HG02588 (cell line): ENCODE measurements at regions not wholly inside any gene's neighbourhood (a gene's known extent, or its start where the extent isn't known, plus 50 kb on each side); places are given as distances from the start of the nearest gene placed in this dataset.

Experiments used
- ATAC-seq: cut with Tn5 transposase; IDR thresholded peaks from one replicate; pipeline ENCODE4 v1.9.1; 2021; ENCODE audit warnings: mild to moderate bottlenecking, moderate library complexity; ENCODE audit not compliant: unreplicated experiment

DNA sequence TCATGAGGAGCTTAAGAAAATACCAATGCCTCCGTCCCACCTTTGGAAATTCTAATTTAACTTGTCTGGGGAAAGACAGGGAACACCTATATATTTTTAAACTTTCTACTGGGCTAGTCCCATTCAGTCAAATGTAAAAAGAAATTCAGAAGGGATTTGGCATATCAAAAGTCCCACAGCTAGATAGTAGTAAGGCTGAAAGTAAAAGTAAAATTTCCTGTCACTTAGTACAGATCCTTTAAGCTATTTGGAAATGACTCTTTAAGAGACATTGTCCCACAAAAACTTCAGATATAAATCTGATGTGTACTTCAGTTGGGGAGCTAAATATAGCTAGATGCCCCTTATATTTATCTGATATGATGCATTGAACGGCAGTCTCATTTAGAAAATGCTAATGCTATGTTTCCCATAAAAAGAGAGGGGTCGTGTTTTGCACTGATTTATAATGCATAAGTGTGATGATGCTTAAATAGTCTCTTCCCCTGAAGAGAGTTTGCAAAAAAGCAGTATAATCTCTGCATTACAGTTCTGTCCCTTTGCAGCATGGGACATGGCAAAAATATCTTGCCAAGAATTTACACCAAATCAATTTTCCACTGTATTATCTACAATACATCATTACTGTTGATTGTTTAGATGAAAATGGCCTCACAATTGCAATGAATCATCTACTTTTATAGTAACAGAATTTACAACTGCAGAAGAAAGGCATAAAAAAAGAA is 860.8 kb upstream of the MAP3K7 start:
- ATAC-seq = no peak

DNA sequence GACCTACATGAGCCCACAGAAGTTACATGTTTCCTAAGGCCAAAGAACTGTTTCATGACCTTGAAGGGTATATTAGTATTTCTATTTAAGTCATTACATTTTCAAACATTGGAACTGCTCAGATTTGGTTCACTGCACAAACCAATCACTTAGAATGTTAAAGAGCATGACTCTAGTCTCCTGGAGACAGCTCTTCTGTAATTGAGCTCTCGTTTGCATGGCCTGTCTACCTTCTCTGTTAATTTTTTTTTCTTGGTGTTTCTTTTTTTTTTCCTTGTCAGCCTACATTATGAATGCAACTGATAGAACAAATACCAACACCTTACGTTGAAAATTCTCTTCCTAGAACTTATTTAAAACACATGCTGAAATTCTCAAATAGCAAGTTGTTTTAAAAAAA is 860.2 kb upstream of the MAP3K7 start:
- ATAC-seq = no peak

DNA sequence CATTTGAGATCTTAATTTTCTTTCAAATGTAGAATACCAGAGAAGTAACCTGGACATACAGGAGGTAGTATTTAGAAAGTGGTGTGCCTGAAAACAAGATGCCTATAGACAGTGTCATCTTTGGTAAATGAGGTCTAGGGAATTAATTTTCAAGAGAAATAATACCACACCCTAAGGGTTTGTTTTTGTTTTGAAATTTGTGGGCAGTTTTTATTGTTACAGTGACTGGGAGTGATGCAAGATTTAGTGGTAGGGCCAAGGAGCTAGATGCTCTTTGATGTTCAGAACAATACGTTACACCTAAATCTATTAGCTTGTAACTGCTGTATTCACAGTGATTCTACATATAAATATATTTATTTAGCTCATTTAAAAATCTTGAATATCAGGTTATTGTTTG is 856.5 kb upstream of the MAP3K7 start:
- no peak for ATAC-seq

DNA sequence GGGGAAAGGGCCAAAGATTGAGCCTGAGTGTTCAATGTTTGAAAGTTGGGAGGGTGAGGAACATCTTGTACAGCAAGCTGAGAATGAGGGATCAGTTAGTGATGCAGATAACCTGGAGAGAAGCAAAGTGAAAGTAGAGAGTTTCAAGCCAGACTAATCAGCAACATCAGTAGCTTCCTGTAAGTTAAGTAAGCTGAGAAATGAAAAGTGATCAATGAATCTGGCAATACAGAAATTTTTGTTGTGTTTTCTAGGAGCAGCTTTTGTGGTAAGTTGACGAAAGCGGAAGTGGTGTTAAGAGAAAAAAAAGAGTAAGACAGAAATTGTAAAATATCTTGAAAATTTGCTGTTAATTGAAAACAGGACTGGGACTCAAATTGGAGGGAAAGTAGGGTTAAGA is 855.5 kb upstream of the MAP3K7 start:
- no peak for ATAC-seq

DNA sequence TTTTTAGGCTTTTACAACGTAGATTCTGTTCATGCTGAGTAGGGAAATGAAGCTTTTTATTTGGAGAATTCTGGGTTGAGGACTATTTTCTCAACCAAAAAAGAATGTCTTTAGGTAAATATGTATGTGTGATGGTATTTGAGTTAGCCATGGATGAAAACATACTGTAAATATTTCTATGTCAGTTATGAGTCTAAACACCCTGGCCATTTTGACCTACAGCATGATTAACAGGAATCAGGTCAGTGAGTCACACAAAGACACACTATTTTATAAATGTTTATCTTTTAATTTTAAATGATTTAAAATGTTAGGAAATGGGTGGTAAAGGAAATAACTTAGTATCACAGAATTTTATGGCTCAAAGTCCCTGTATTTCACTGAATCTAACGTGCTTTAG is 851.7 kb upstream of the MAP3K7 start:
- ATAC-seq = no peak

DNA sequence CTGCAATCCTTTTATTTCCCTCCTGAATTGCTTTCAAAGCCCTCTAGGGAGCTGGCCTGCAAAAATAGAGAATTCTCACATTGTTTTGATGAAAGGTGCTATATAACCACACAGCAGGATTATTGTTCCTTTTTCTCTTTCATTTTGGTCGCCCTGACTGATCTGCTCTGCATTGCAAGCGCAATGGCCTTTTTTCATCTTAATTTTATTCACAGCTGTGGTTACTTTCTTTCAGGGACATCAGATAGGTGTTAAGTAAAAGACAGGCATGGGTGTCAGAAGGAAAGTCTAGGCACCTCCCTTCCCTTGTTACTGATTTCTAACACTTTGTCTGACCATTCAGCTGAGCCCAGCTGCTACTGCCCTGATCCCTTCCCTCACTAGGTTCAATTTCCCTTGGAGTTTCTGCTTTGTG is 850.5 kb upstream of the MAP3K7 start:
- no peak for ATAC-seq

DNA sequence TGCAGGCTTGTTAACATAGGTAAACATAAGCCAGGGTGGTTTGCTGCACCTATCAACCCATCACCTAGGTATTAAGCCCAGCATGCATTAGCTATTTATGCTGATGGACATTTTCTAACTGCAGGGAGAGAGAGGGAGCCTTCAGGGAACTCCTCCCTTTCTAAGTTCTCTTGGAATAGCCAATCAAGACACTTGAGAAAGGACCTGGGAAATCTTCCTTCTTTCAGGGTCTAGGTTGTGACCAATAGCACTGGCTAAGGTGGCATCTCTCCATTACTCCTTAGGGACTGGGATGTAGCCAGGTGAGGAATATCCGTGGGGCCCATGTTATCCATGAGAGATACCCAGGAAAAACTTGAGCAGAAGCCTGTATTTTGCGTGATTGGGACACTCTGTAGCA is 849.6 kb upstream of the MAP3K7 start:
- no peak for ATAC-seq

DNA sequence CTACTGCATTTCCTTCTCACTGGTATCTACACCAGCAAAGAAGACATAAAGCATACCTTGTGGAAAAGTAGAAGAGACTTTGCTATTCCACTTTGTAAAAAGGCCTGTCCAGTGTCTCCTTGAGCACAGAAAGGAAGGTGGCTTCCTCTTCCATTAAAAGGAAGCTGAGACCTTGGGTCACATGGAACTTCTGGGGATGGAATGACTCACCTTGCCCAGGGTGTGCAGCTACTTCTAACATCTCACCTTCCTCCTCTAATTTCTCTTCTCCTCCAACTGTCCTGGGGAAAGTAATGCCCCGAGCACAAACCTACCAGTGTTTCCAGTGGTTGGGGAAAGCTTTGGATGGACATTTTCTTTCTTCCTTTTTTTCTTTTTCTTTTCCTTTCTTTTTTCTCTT is 848.8 kb upstream of the MAP3K7 start:
- no peak for ATAC-seq

DNA sequence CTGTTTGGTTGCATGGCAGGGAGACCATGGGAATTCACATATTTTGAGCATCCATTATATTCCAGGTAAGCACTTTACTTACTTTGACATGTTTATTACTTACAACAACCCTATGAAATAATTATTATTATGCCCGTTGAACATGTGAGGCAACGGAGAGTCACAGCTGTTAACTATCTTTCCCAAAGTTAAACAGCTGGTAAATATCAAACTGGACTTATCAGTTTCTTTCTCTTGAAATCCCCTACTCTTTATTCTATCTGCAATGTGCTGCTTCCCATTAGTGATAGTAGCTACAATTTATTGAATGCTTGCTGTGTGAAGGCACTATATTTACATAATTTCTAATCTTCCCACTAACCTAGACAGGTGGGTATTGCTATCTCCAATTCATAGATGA is 847.7 kb upstream of the MAP3K7 start:
- ATAC-seq = no peak

DNA sequence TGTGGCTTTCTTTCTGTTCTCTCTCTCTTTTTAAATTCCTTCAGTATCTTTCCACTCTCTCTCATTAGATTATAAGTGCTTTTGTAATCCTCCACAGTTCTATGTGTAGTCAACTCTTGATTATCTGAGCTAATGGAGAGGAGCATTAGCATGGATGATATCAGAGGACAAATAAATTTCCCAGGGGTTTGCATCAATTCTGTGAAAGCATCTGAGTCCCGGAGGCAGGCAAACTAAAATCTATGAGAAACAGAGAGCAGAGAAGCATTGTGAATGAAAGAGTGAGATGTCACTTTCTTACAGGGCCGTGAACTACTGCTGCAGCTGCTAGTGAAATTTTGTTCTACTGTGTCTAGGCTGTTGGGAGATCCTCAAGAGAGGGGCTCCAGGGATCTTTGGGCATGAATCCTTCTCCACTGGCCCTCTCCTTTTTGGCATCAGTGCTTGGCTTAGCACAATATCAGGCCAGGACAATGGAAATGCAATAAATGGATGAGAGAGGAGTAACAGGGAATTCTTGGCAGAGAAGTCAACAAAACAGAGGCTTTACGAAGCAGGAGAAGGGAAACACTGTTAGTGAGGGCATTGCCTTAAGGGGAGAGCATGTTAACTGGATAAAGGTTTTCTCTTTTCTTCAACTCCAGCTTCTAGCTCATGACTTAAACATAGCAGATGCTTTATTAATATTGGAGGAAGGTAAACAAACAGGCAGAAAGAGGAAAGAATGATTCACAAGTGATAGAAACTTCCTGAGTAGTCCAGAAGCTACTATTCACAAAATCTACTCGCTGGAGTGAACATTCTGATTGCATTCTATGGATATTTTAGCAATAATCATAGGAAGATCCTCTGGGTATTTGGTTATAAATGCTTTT is 847.0 kb upstream of the MAP3K7 start:
- ATAC-seq = no peak

DNA sequence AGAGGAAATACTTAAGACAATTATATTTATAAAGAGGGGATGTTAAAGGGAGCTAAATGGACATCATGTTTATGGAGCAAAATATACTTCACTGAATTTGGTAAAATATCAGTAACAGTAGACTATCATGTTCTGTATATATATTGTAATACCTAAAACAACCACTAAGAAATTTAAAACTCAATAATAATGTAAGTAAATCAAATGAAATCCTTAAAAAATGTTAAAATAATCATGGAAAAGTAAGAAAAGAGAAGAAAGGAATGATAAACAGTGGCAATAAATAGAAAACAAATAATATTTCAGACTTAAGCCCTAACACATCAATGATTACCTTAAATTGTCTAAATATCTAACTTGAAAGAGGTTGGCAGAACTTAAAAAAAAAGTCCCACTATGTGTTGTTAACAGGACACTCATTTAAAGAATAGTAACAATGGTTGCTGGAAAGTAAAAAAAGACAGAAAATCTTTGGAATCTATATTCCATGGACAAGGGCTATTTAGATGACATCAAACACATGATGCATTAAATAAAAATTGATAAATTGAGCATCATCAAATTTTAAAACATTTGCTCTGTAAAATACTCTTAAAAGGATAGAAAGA is 842.2 kb upstream of the MAP3K7 start:
- no peak for ATAC-seq

DNA sequence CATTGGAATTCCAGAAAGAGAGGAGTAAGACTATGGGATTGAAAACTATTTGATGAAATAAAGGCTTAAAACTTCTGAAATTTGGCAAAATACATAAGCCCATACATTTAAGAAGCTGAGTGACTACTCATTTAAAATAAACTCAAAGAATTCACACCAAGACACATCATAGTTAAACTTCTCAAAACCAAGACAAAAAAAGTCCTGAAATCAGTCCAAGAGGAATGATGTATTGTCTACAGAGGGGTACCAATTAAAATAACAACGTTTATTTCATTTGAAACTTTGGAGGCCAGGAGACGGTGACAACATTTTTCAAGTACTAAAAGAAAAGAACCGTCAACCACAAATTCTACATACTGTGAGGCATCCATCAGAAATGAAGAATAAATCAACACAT is 841.4 kb upstream of the MAP3K7 start:
- no peak for ATAC-seq

DNA sequence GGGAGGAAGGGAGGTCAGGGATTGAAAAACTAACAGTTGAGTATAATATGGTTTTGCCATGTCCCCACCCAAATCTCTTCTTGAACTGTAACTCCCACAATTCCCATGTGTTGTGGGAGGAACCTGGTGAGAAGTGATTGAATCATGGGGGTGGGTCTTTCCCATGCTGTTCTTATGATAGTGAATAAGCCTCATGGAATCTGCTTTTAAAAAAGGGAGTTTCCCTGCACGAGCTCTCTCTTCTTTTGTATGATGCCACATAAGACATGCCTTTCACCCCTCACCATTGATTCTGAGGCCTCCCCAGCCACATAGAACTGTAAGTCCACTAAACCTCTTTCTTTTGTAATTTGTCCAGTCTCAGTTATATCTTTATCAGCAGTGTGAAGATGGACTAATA is 833.4 kb upstream of the MAP3K7 start:
- ATAC-seq = no peak

DNA sequence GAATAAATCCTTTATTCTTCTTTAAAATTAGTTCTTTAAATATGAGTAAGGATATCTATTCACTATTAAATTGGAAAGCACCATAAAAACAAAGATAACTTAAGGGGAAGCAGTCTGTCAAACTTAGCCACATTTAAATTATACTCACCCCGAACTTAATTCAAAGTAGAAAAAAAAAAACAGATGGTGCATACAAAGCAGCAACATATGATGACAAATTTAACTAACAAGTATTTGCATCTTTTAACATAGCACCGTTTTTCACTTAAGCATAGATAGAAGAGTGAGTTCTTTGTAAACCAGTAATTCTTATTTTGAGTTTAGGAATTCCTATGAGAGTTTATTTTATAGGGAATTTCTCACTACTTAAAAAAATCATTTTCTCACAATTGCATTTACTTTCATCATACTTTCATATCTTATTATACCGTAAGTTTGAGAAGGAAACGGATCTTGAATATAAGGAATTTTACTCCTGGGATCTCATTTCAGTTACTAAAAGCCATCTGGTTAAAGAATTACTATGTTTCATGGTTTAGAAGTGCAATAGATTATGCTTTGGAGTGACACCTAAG is 828.2 kb upstream of the MAP3K7 start:
- ATAC-seq = no peak

DNA sequence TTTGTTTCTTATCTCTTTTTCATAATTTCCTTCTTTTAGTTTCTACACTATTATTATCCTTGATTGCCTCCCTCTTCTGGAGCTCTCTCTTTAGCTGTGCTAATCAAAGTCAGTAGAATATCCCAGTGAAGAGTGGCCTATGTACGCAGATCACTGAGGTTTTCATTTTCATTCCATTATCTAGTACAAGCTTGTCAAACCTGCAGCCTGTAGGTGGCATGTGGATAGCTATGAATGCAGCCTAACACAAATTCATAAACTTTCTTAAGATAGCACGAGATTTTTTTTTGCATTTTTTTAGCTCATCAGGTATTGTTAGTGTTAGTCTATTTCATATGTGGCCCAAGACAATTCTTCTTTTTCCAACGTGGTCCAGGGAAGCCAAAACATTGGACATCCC is 825.7 kb upstream of the MAP3K7 start:
- no peak for ATAC-seq

DNA sequence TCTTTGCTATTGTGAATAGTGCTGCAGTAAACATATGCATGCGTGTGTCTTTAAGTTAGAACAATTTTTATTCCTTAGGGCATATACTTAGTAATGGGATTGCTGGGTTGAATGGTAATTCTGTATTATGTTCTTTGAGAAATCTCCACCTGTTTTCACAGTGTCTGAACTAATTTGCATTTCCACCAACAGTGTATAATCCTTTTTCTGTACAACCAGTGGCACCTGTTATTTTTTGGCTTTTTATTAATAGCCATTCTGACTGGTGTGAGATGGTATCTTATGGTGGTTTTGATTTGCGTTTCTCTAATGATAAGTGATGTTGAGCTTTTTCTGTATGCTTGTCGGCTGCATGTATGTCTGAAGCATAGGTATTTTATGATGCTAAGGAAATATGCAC is 820.8 kb upstream of the MAP3K7 start:
- no peak for ATAC-seq

DNA sequence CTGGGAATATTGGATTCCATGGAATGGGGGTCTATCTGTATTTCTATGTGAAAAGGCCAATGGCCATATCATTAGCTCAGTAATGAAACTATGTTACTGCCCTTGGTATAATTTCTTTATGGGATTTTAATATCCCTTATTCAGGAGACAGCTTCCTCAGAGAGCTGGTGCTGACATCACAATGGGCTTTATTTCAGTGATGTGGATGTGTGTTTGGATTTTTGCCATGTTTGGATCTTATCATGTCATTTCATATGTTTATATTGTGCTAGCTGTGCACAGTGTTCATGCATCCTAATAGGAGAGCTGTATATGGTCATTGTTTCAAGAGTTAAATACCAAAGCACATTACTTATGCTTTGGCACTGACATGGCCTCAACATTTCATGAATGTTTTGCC is 806.1 kb upstream of the MAP3K7 start:
- ATAC-seq = no peak

DNA sequence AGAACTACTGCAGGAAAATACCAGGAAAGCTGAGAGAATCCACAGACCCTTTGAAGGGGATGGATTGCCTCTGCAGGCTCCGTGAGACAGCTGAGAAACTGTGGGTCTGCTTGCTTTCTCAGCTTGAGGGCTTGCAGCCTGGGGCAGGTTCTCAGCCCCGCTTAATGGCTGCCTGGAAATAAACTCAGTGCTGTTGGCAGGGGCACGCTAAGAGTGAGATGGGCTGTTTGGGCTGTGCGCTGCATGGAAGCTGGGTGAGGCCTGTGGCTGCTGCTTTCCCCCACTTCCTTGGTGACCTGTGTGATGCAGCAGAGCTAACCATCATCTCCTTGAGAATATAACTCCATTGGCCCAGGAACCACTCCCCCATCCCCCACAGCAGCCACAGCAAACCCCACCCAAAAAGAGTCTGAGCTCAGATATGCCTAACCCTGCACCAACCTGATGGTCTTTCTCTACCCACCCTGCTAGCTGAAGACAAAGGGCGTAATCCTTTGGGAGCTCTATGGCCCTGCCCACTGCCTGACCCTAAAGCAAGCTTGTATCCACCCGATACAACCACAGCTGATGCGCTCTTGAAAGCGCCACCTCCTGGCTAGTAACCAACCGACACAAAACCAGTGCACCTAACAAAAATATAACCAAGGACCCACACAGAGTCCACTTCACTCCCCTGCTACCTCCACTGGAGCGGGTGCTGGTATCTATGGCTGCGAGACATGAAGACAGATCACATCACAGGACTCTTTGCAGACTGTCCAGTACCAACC is 800.6 kb upstream of the MAP3K7 start:
- no peak for ATAC-seq

DNA sequence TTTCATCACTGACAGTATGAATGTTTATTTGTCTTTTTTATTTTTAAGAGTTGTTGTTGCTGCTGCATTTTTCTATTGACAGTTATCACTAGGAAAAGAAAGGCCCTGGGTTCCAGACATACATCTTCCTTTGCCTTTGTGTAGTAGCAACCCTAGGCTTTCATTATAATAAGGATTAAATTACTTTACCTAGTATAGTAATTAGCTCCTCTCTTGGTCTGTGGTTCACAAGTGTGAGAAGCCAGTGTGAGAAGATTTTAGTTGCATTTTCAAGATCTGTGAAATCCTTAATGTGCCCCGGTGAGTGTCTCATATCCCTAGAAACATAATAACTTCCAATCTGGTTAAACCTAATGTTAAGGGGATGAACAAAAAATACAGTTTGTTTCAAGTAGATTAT is 799.3 kb upstream of the MAP3K7 start:
- ATAC-seq = no peak

DNA sequence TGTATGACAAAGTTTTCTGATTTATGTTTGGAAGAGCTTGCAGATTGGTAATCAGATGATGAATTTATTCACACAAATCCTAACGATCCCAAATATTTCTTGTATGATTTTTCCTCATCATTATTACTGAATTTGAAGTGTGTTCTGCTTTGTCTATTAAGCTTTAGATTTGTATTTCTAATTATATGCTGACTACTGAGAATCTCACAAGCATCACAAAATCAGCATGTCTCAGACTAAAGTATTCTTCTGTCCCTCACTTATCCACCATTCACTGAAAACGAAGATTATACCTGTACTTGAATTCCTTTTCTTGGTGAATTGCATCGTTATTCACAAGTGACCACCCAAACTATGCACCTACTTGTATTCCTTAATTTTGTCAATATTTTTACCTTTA is 796.3 kb upstream of the MAP3K7 start:
- no peak for ATAC-seq

DNA sequence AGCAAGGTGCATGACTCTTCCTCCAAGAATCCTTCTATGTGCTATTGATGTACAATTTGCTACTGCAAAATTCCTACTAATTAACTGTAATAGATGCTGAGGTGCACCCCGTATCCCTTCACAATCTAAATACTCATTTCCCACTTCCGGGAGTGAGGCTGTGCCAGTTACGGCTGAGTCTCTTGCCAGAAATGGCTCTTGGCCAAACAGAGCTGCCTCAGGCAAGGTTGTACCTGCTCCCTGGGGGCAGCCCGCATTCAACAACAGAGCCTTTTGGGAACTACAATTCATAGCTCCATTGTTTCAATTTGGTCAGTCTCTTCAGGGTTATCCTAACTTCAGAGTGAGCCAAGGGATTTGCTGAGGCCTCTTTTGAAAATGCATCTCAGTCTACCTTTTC is 789.8 kb upstream of the MAP3K7 start:
- ATAC-seq = no peak
